Occipital lobe (tissue), 1 donor: ENCODE measurements at regions not wholly inside any gene's neighbourhood (a gene's known extent, or its start where the extent isn't known, plus 50 kb on each side); places are given as distances from the start of the nearest gene placed in this dataset.

Experiments used
- DNase-seq: peaks from one replicate; lab custom pipeline; 2025; lab: John Stamatoyannopoulos, UW

DNA sequence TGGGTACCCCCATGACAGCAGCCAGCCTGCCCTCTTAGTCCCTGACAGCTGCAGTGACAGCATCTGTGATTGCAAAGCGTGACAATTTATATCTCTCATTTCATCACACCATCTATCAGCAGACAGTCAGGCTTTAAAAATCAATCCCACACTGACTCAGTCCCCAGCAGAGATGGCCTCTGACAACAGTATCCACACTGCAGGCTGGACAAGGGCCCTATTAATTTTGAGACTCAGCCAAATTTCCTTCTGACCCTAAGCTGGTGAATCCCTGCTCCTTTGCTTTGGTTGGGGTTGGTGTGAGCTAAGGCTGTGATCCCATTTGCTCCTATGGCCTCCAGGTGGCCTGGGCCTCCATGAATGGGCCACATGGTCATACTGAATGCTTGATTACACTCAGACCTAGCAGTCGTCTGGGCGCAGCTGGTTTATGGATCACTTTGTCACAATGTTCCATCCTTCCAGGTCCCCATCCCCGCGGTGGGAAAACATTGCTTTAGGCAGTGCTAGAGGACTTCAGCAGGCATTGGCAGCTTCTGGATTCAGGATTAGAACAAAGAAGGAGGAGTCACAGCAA, 68.2 kb upstream of the B3GAT1 start:
- DNase-seq = no peak

GRCh38 chr11:134479206-134480135, 67.4 kb upstream of the B3GAT1 start:
- no peak for DNase-seq

DNA sequence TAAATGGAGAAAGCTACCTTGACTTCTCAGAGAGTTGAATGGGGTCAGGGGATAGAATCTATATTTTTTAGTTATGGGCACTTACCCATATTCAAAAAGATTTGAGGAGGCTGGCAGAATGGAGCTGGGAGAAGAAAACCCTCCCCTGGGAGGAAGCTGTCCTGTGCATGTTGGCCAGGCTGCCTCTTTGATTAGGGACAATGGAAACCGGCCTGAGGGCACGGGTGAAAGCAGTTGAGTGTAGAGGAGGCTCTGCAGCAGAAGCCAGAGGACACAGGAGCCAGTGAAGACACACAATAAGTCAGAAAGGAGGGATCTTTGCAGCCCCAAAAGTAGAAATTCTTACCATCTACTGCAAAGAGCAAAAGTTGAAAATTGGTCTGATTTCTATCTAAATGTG, 66.6 kb upstream of the B3GAT1 start:
- no peak for DNase-seq

GRCh38 chr11:134478176-134478575, 66.1 kb upstream of the B3GAT1 start:
- DNase-seq = no peak

DNA sequence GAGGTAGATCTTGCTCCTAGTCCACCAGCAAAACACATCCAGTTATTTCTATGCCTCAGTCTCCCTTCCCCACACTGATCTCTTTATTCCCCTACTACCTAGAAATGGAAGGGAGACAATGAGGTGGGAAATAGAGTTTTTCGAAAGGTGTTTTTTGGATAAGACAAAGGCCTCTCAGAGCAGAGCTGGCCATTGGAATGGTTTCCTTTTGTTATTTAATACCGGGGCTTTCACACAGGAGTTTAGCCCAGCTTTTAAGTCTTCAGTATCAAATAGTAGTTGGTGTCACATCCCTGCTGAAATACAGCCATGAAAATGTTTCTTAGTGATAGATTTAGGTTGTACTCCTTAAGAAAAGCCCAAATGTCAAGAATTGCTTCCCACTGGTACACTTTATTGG, 65.4 kb upstream of the B3GAT1 start:
- DNase-seq = no peak

DNA sequence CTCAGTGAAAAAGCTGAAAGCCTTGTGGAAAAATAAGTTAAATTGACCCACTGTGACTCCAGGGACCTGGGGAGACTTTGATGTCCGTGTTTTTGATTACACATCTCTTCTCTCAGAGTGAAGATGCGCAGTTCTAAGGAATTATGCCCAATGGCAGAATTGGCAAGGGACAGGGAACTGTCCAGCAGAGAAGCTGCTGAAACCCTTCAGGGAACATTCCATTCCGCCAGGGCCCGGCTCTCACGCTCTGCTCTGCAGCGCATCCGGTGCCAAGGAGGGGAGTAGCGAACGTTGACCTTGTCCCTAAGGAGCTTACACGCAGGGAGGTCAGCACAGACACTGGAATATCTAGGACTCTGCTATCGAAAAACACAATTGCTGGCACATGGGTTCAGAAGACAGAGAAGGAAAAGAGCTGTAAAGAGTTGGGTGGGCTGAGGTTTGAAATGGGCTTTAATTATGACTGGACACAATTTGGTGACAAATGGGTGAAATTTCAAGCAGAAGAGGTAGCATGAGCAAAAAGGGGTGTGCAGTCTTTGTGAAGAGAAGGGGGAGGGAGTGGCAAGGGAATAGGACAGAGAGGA, 64.5 kb upstream of the B3GAT1 start:
- no peak for DNase-seq

GRCh38 chr11:134475951-134476350, 63.9 kb upstream of the B3GAT1 start:
- DNase-seq = no peak

- no peak for DNase-seq
These were observed 62.9 kb upstream of the B3GAT1 start for GRCh38 chr11:134474942-134475341.

DNA sequence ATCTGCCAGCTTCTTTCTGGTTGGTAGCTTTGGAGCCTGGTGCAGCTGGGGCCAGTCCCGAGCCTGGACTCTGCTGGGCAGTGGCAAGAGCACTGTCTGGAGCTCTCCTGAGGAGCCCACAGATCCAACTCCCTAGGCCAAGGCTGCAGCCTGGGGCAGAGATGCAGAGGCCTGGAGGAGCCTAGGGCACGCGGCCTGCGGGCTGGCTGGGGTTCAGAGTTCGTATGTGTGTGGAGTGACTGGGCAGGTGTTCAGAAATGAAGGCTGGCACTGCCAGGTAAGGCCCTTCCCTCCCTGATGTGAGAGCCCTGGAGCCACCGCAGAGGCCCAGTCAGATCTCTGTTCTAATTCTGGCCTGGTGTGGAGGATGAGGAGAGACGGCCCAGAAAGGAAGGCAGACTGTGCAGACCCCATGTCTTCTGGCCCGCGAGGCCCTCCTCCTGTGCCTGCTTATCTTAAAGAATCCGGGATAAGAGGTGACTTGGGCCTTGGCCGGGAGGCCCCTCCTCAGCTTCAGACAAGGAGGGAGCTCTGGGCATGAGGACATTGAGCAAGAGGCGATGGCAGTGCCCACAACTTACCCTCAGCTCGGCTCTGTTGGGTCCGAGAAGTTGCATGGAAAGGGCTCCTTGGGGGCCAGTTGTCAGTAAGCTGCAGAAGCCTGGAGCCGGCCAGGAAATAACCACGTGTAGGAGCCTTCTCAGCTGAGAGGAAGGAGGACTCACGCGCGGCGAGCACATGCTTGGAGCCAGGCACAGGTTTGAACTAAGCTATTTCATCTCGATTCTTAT, 62.2 kb upstream of the B3GAT1 start:
- no peak for DNase-seq

- DNase-seq = no peak
These were observed 59.8 kb upstream of the B3GAT1 start for GRCh38 chr11:134471716-134472455.

GRCh38 chr11:134471087-134471715, 59.2 kb upstream of the B3GAT1 start:
- DNase-seq = peak; percentile 44

- DNase-seq = no peak
These were observed 58.2 kb upstream of the B3GAT1 start for GRCh38 chr11:134470238-134470637.

DNA sequence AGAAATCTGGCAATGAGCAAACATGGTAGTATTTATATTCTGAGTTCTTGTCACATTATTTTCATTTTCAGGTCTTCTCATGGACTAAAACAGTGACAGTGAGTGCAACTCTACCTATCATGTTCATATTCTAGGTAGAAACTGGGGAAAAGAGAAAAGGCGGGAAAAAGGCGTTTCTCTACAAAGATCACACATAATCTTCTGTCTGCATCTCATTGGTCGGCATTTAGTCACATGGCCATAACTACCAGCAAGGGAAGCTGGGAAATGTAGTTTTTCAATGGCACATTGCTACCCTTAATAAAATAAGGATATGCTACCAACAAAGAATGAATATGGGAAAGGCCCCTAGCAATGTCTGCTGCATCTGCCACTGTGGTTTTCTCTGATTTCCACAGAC, 57.6 kb upstream of the B3GAT1 start:
- no peak for DNase-seq

DNA sequence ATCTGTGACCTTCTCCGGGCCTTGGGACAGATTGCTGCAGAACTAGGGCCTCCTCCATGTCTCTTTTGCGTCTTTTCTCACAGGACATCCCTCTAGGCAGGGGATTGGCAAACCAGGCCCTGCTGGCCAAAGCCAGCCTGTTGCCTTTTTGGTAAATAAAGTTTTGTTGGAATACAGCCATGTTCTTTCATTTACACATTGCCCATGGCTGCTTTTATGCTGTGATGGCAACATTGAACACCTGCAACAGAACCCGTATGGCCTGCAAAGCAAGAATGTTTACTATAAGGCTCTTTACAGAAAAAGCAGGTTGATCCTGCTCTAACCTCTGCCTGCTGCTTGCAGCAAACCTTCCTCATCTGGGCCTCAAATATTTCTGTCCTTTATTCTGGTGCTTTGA, 56.8 kb upstream of the B3GAT1 start:
- DNase-seq = no peak

DNA sequence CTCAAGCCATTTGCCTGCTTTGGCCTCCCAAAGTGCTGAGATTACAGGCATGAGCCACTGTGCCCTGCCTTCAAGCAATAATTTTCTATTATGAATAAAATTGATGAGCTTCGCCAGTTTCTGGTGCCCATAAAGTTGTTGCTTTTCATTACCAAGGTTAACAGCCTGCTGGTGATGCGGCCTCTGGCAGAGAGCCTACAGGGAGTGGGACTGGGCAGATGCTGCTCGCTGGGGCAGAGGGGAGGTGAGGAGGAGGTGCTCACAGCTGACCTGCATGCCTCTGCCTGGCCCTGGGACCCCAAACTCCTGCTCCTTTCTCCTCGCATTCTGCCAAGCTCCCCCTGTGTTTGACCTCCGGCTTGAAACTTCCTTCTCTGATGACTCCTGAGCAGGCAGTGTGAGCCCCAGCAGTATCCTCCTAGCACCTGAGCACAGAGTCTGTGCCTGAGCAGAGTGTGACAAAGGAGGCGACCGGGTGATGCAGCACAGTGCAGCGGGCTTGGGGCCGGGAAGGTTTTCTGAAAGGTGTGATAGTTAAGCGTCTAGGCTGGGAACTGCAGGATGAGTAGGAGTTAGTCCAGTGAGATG, 56.1 kb upstream of the B3GAT1 start:
- DNase-seq = no peak

GRCh38 chr11:134466610-134467567, 54.8 kb upstream of the B3GAT1 start:
- DNase-seq = no peak

DNA sequence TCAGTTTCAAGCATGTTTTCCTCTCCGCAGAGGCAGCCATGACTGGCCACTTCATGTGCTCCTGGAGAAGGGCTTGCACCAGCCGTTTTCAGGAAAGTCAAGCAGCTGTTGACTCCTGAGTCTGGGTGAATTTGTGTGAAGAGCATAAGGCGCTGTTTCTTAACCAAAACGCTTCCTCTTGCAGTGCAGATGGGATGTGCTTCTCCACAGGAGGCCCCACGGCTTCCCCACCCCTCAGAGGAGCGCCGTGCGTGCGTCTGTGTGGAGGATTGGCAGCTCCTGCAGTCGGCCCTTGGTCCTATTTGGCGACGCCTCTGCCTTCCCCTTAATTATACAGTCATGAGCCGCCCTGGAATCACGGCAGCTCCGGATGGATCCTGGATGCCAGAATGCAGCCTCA, 54.1 kb upstream of the B3GAT1 start:
- DNase-seq = peak; percentile 24

- DNase-seq = no peak
These were observed 53.1 kb upstream of the B3GAT1 start for GRCh38 chr11:134464981-134465730.
